Glutamatergic neuron (in vitro differentiated cells): ENCODE measurements at regions not wholly inside any gene's neighbourhood (a gene's known extent, or its start where the extent isn't known, plus 50 kb on each side); places are given as distances from the start of the nearest gene placed in this dataset.

ENCODE experiments used
- DNase-seq: peaks from one replicate; pipeline ENCODE4 v3.0.0; 2022
- H3K27ac Mint-ChIP-seq: one replicate; pipeline ENCODE4 v1.8.0; 2020; ENCODE audit warnings: mild to moderate bottlenecking, mixed read lengths, inconsistent platforms; ENCODE audit not compliant: unreplicated experiment
- H3K27me3 Mint-ChIP-seq: one replicate; pipeline ENCODE4 v1.8.0; 2020; ENCODE audit warnings: mild to moderate bottlenecking, moderate library complexity, mixed read lengths, inconsistent platforms; ENCODE audit not compliant: unreplicated experiment
- H3K36me3 Mint-ChIP-seq: one replicate; pipeline ENCODE4 v1.8.0; 2020; ENCODE audit warnings: mild to moderate bottlenecking, mixed read lengths, inconsistent platforms; ENCODE audit not compliant: unreplicated experiment
- H3K4me1 Mint-ChIP-seq: one replicate; pipeline ENCODE4 v1.8.0; 2020; ENCODE audit warnings: mild to moderate bottlenecking, low read depth, mixed read lengths, inconsistent platforms; ENCODE audit not compliant: unreplicated experiment
- H3K4me3 Mint-ChIP-seq: one replicate; pipeline ENCODE4 v1.8.0; 2020; ENCODE audit warnings: mild to moderate bottlenecking, mixed read lengths, inconsistent platforms; ENCODE audit not compliant: unreplicated experiment
- H3K9me3 Mint-ChIP-seq: one replicate; pipeline ENCODE4 v1.8.0; 2020; ENCODE audit warnings: mild to moderate bottlenecking, moderate library complexity, mixed read lengths, inconsistent platforms; ENCODE audit not compliant: unreplicated experiment
- TF ChIP-seq, protein P1 (sequence below): fragments of 200-600 bp; sonication (generic); IDR thresholded peaks from one replicate; pipeline ENCODE4 v1.5.0; 2021; ENCODE audit not compliant: partially characterized antibody, unreplicated experiment

DNA sequence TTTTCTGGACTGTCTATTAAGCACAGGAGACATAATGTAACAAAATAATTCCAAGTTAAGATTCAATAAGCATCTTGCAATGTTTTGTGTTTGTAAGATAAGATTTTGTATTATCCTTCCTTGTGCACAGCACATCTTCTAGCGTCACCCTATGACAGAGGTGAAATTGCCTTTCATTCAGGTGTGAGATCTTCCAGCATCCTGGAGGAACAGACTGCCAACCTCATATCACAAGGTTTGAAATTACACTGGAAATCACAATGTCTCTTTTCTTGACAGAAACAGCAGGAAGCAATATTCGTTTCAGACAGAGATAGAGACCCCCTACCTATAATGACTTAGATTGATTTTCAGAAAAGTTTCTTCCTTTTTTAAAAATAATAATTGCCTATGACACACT lies 668.6 kb downstream of the GABRG1 start:
- Mint-ChIP-seq H3K4me1 (no peaks in the 10 kb centered on the region), H3K4me3 (no peak overlapping the region), H3K27ac (no peak overlapping the region), H3K36me3 (no peaks in the 10 kb centered on the region), H3K27me3 (no peaks in the 10 kb centered on the region), H3K9me3 (no peaks in the 10 kb centered on the region)
- TF ChIP-seq, protein P1, sequence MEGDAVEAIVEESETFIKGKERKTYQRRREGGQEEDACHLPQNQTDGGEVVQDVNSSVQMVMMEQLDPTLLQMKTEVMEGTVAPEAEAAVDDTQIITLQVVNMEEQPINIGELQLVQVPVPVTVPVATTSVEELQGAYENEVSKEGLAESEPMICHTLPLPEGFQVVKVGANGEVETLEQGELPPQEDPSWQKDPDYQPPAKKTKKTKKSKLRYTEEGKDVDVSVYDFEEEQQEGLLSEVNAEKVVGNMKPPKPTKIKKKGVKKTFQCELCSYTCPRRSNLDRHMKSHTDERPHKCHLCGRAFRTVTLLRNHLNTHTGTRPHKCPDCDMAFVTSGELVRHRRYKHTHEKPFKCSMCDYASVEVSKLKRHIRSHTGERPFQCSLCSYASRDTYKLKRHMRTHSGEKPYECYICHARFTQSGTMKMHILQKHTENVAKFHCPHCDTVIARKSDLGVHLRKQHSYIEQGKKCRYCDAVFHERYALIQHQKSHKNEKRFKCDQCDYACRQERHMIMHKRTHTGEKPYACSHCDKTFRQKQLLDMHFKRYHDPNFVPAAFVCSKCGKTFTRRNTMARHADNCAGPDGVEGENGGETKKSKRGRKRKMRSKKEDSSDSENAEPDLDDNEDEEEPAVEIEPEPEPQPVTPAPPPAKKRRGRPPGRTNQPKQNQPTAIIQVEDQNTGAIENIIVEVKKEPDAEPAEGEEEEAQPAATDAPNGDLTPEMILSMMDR = no peak
- DNase-seq = no peak

DNA sequence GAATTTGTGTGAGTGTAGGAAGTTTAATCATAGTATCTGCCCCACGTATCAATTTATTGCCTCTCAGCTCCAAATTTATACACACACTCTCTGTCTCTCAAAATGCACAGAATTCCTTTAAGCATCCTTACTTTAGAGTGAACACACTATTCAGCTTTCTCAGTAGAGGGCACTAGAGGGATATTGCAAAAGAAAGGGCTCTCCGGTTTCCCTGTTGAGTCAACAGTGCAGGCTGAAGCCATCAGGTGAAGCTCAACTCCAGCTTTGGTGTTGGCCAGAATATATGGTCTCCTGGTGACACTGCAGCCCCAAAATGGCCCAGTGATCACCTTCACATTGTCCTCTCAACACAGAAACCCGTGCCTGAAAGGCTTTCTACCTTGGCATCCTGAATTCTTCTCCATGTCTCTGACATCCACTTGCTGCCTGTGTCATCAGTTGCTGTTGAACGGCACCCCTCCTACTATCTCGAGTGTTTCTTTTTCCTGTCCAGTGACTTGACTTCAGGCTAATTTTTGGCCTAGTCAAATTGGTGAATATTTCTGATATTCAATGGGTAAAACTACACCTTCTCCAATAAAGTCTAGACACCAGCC lies 670.5 kb downstream of the GABRG1 start:
- no peak for DNase-seq
- no peaks in the 10 kb centered on the region for H3K4me1 Mint-ChIP-seq
- no peaks in the 10 kb centered on the region for H3K27me3 Mint-ChIP-seq
- no peaks in the 10 kb centered on the region for H3K36me3 Mint-ChIP-seq
- H3K27ac Mint-ChIP-seq = no peak overlapping the region
- TF ChIP-seq, protein P1 = peak; percentile 55
- H3K4me3 Mint-ChIP-seq = no peak overlapping the region
- no peaks in the 10 kb centered on the region for H3K9me3 Mint-ChIP-seq

DNA sequence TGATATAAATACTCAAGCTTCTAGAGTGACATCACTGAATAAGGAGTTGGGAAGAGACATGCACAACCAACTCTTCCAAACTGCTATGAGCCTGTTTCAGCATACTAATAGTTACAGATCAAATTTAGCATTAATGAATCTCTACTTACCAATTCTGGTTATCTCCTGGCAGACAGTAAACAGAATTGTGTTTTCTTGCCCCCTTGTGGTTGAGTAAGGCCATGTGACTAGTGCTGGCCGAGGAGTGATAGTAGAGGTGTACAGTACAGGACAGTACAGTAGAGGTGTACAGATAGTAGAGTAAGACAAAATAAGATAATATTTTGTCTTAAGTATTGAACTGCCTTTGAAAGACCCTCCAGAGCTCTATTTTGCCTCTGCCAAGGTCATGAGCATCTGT lies 681.4 kb downstream of the GABRG1 start:
- no peak overlapping the region for H3K4me3 Mint-ChIP-seq

DNA sequence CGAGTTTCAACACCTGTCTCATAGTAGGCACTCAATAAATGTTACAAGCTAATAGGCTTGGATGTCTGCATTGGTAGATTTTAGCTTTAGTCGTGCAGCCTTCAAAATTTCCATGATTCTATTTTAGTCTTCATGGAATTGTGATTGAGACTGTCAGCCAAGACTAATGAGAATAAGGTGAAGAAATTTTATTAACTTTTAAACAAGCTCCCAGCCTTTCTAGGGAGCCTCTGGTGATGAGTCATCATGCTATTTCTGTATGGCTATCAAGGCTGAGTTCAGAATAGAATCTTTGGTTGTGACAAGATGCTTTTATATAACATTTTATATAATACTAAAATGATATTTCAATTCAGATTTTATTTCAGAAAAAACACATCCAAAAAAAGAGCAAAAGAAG lies 685.8 kb downstream of the GABRG1 start:
- no peak overlapping the region for H3K27ac Mint-ChIP-seq
- no peak overlapping the region for H3K4me3 Mint-ChIP-seq
- no peaks in the 10 kb centered on the region for H3K9me3 Mint-ChIP-seq
- no peaks in the 10 kb centered on the region for H3K36me3 Mint-ChIP-seq
- H3K27me3 Mint-ChIP-seq = peaks cover 1% of the 10 kb centered on the region
- TF ChIP-seq, protein P1 = no peak
- peaks cover 6% of the 10 kb centered on the region for H3K4me1 Mint-ChIP-seq
- DNase-seq = no peak

More for the DNA sequence above, 681.4 kb downstream of the GABRG1 start:
- TF ChIP-seq, protein P1 = peak; percentile 77
- Mint-ChIP-seq H3K27ac (peak overlapping the region; percentile 43), H3K36me3 (no peaks in the 10 kb centered on the region), H3K4me1 (peaks cover 6% of the 10 kb centered on the region), H3K27me3 (peaks cover 1% of the 10 kb centered on the region), H3K9me3 (no peaks in the 10 kb centered on the region)
- DNase-seq = peak; percentile 22

DNA sequence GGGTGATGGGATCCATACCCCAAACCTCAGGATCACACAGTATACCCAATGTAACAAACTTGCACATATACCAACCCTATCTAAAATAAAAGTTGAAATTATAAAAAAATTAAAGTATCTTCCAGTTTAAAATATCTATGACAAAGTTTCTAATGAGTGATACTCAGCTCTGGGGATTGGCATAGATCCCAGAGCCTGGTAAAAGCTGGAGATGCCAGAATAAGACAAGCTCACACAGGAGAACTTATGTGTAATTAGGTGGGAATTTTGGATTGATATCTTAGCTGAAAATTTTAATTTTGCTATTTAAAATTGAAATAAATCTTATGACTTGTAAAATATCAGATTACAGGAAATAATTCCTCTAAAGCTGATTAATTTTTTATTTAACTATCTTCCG lies 686.5 kb downstream of the GABRG1 start:
- Mint-ChIP-seq H3K36me3 (no peaks in the 10 kb centered on the region), H3K4me1 (peaks cover 6% of the 10 kb centered on the region), H3K4me3 (no peak overlapping the region), H3K27me3 (no peaks in the 10 kb centered on the region), H3K9me3 (no peaks in the 10 kb centered on the region), H3K27ac (no peak overlapping the region)
- no peak for DNase-seq
- TF ChIP-seq, protein P1 = no peak
